ENCODE measurements at regions not wholly inside any gene's neighbourhood (a gene's known extent, or its start where the extent isn't known, plus 50 kb on each side); places are given as distances from the start of the nearest gene placed in this dataset.

GRCh38 chr22:27441706-27442475 lies 359.7 kb downstream of the MN1 start:
- in situ Hi-C loops (cut with HindIII; ENCODE audit: low sequenced_read_pairs): no loop called here

- in situ Hi-C loops (cut with HindIII; ENCODE audit: low sequenced_read_pairs): no loop called here
Measured at GRCh38 chr22:27443306-27443705, 358.2 kb downstream of the MN1 start.

GRCh38 chr22:27445881-27446280 lies 355.7 kb downstream of the MN1 start:
- in situ Hi-C loops (cut with HindIII; ENCODE audit: low sequenced_read_pairs): no loop called here

- in situ Hi-C loops (cut with HindIII; ENCODE audit: low sequenced_read_pairs): no loop called here
Measured at GRCh38 chr22:27447289-27447688, 354.3 kb downstream of the MN1 start.

GRCh38 chr22:27450448-27450847 lies 351.1 kb downstream of the MN1 start:
- in situ Hi-C loops (cut with HindIII; ENCODE audit: low sequenced_read_pairs): no loop called here

GRCh38 chr22:27452245-27452644 lies 349.3 kb downstream of the MN1 start:
- in situ Hi-C loops (cut with HindIII; ENCODE audit: low sequenced_read_pairs): no loop called here

- in situ Hi-C loops (cut with HindIII; ENCODE audit: low sequenced_read_pairs): no loop called here
Measured at GRCh38 chr22:27452922-27453321, 348.6 kb downstream of the MN1 start.

GRCh38 chr22:27453725-27454124 lies 347.8 kb downstream of the MN1 start:
- in situ Hi-C loops (cut with HindIII; ENCODE audit: low sequenced_read_pairs): no loop called here

- in situ Hi-C loops (cut with HindIII; ENCODE audit: low sequenced_read_pairs): no loop called here
Measured at GRCh38 chr22:27454807-27455450, 346.6 kb downstream of the MN1 start.

- in situ Hi-C loops (cut with HindIII; ENCODE audit: low sequenced_read_pairs): no loop called here
Measured at GRCh38 chr22:27455526-27455925, 346.0 kb downstream of the MN1 start.

GRCh38 chr22:27456696-27457503 lies 344.7 kb downstream of the MN1 start:
- in situ Hi-C loops (cut with HindIII; ENCODE audit: low sequenced_read_pairs): no loop called here

- in situ Hi-C loops (cut with HindIII; ENCODE audit: low sequenced_read_pairs): no loop called here
Measured at GRCh38 chr22:27459999-27460398, 341.6 kb downstream of the MN1 start.

- in situ Hi-C loops (cut with HindIII; ENCODE audit: low sequenced_read_pairs): no loop called here
Measured at GRCh38 chr22:27460591-27461347, 340.8 kb downstream of the MN1 start.

- in situ Hi-C loops (cut with HindIII; ENCODE audit: low sequenced_read_pairs): no loop called here
Measured at GRCh38 chr22:27461470-27461869, 340.1 kb downstream of the MN1 start.

GRCh38 chr22:27462190-27462589 lies 339.4 kb downstream of the MN1 start:
- in situ Hi-C loops (cut with HindIII; ENCODE audit: low sequenced_read_pairs): no loop called here

- in situ Hi-C loops (cut with HindIII; ENCODE audit: low sequenced_read_pairs): no loop called here
Measured at GRCh38 chr22:27463121-27463660, 338.4 kb downstream of the MN1 start.

- in situ Hi-C loops (cut with HindIII; ENCODE audit: low sequenced_read_pairs): no loop called here
Measured at GRCh38 chr22:27466229-27466628, 335.3 kb downstream of the MN1 start.

- in situ Hi-C loops (cut with HindIII; ENCODE audit: low sequenced_read_pairs): no loop called here
Measured at GRCh38 chr22:27466778-27467438, 334.6 kb downstream of the MN1 start.

- in situ Hi-C loops (cut with HindIII; ENCODE audit: low sequenced_read_pairs): no loop called here
Measured at GRCh38 chr22:27467711-27468110, 333.8 kb downstream of the MN1 start.

- in situ Hi-C loops (cut with HindIII; ENCODE audit: low sequenced_read_pairs): no loop called here
Measured at GRCh38 chr22:27468712-27469111, 332.8 kb downstream of the MN1 start.
